GDM1 (cell line): ENCODE measurements at regions not wholly inside any gene's neighbourhood (a gene's known extent, or its start where the extent isn't known, plus 50 kb on each side); places are given as distances from the start of the nearest gene placed in this dataset.

Experiments used
- DNase-seq: peaks from one replicate; lab custom pipeline; 2025; lab: John Stamatoyannopoulos, UW

- DNase-seq: no peak
These were observed 391.3 kb downstream of the CMPK2 start for GRCh38 chr2:6474161-6475140.

- no peak for DNase-seq
These were observed 390.4 kb downstream of the CMPK2 start for GRCh38 chr2:6475155-6475940.

GRCh38 chr2:6480514-6480913 lies 385.2 kb downstream of the CMPK2 start:
- no peak for DNase-seq

- no peak for DNase-seq
These were observed 383.5 kb downstream of the CMPK2 start for GRCh38 chr2:6482256-6482655.

GRCh38 chr2:6487765-6488164 lies 377.9 kb downstream of the CMPK2 start:
- no peak for DNase-seq

GRCh38 chr2:6492573-6492972 lies 373.1 kb downstream of the CMPK2 start:
- DNase-seq: no peak

- no peak for DNase-seq
These were observed 372.4 kb downstream of the CMPK2 start for GRCh38 chr2:6493266-6493665.

GRCh38 chr2:6493669-6494068 lies 372.0 kb downstream of the CMPK2 start:
- no peak for DNase-seq

GRCh38 chr2:6495466-6495865 lies 370.2 kb downstream of the CMPK2 start:
- no peak for DNase-seq

GRCh38 chr2:6496376-6496775 lies 369.3 kb downstream of the CMPK2 start:
- no peak for DNase-seq

GRCh38 chr2:6497048-6497447 lies 368.7 kb downstream of the CMPK2 start:
- DNase-seq: no peak

- DNase-seq: no peak
These were observed 366.9 kb downstream of the CMPK2 start for GRCh38 chr2:6498841-6499240.

GRCh38 chr2:6499691-6500090 lies 366.0 kb downstream of the CMPK2 start:
- DNase-seq: no peak

GRCh38 chr2:6506361-6506794 lies 359.3 kb downstream of the CMPK2 start:
- no peak for DNase-seq

GRCh38 chr2:6506859-6507258 lies 358.8 kb downstream of the CMPK2 start:
- DNase-seq: no peak

- DNase-seq: no peak
These were observed 355.2 kb downstream of the CMPK2 start for GRCh38 chr2:6510532-6510931.

GRCh38 chr2:6512589-6512988 lies 353.1 kb downstream of the CMPK2 start:
- DNase-seq: no peak

GRCh38 chr2:6516674-6517073 lies 349.0 kb downstream of the CMPK2 start:
- no peak for DNase-seq

- DNase-seq: no peak
These were observed 347.3 kb downstream of the CMPK2 start for GRCh38 chr2:6518361-6518760.

- DNase-seq: no peak
These were observed 342.2 kb downstream of the CMPK2 start for GRCh38 chr2:6523476-6523875.

- no peak for DNase-seq
These were observed 340.8 kb downstream of the CMPK2 start for GRCh38 chr2:6524691-6525474.

- no peak for DNase-seq
These were observed 340.2 kb downstream of the CMPK2 start for GRCh38 chr2:6525475-6525964.
